ENCODE measurements at regions not wholly inside any gene's neighbourhood (a gene's known extent, or its start where the extent isn't known, plus 50 kb on each side); places are given as distances from the start of the nearest gene placed in this dataset.
"Not testable (repeated sequence)": the region's sequence is repeated elsewhere in the genome, so short reads cannot be mapped to it uniquely, and the experiment has no call there.

DNA sequence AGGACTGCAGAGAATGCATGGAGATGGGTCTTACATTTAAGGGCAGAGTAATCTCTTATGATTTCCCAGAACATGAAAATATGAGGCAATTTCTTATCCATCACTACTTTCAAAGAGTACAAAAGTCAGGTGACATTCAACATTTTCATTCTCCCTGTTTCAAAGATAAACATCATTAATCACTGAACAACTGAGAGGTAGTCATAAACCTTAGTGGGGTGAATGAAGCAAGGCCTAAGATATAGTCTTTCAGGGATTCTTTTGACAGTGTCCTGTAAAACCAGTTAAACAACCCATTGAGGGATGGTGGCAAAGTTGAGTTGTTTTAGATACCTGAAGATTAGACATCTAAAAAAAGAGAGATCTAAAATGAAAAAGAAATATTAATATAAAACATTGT, 271.6 kb upstream of the CBLB start:
- H3K4me3 ChIP-seq = no peak overlapping the region
- no peaks in the 10 kb centered on the region for H3K27me3 ChIP-seq (ENCODE audit: low read depth)
- no peaks in the 10 kb centered on the region for H3K9me3 ChIP-seq
- no peak for DNase-seq
- no peak overlapping the region for H3K27ac ChIP-seq
- no peaks in the 10 kb centered on the region for H3K36me3 ChIP-seq
- no peaks in the 10 kb centered on the region for H3K4me1 ChIP-seq
- TF ChIP-seq, protein P1, sequence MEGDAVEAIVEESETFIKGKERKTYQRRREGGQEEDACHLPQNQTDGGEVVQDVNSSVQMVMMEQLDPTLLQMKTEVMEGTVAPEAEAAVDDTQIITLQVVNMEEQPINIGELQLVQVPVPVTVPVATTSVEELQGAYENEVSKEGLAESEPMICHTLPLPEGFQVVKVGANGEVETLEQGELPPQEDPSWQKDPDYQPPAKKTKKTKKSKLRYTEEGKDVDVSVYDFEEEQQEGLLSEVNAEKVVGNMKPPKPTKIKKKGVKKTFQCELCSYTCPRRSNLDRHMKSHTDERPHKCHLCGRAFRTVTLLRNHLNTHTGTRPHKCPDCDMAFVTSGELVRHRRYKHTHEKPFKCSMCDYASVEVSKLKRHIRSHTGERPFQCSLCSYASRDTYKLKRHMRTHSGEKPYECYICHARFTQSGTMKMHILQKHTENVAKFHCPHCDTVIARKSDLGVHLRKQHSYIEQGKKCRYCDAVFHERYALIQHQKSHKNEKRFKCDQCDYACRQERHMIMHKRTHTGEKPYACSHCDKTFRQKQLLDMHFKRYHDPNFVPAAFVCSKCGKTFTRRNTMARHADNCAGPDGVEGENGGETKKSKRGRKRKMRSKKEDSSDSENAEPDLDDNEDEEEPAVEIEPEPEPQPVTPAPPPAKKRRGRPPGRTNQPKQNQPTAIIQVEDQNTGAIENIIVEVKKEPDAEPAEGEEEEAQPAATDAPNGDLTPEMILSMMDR (IDR thresholded peaks at IDR 0.05) = no peak
- intact Hi-C loops (cut with DNase I) = no loop called here
- ATAC-seq = no peak

DNA sequence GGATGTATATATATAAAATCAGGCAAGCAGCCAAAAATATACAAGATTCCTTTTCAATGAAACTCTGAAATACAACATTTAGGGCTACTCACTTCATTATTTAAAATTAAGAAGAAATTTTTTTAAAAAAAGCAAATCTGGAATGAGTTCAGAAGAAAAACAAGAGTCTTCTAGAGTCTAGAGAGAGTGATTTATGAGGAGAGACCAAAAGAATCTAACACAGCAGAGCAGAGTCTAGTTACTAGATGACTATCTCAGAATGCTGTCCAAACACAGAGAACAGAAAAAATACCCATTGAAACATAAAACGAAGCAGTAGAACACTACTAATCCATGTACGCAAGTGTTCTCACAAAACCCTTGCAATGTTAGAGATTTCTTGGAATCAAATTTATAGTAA, 275.2 kb upstream of the CBLB start:
- Histone ChIP-seq H3K27me3 (ENCODE audit: low read depth) (no peaks in the 10 kb centered on the region), H3K4me1 (no peaks in the 10 kb centered on the region), H3K36me3 (no peaks in the 10 kb centered on the region), H3K27ac (no peak overlapping the region), H3K9me3 (no peaks in the 10 kb centered on the region), H3K4me3 (no peak overlapping the region)
- TF ChIP-seq, protein P1 (IDR thresholded peaks at IDR 0.05) = no peak
- ATAC-seq (no peak), DNase-seq (no peak)
- intact Hi-C loops (cut with DNase I) = no loop called here

DNA sequence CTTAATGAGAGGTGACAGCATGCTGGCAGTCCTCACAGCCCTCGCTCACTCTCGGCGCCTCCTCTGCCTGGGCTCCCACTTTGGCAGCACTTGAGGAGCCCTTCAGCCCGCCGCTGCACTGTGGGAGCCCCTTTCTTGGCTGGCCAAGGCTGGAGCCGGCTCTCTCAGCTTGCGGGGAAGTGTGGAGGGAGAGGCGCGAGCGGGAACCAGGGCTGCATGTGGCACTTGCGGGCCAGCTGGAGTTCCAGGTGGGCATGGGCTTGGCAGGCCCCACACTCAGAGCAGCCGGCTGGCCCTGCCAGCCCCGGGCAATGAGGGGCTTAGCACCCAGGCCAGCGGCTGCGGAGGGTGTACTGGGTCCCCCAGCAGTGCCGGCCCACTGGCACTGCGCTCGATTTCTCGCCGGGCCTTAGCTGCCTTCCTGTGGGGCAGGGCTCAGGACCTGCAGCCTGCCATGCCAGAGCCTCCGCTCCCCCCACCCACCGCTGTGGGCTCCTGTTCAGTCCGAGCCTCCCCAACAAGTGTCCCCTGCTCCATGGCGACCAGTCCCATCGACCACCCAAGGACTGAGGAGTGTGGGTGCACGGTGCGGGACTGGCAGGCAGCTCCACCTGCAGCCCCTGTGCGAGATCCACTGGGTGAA, 279.7 kb upstream of the CBLB start:
- DNase-seq = peak; percentile 32
- H3K27ac ChIP-seq; ATAC-seq; H3K4me3 ChIP-seq; H3K36me3 ChIP-seq; H3K27me3 ChIP-seq (ENCODE audit: low read depth); H3K9me3 ChIP-seq; intact Hi-C loops (cut with DNase I); H3K4me1 ChIP-seq: not testable (repeated sequence)

DNA sequence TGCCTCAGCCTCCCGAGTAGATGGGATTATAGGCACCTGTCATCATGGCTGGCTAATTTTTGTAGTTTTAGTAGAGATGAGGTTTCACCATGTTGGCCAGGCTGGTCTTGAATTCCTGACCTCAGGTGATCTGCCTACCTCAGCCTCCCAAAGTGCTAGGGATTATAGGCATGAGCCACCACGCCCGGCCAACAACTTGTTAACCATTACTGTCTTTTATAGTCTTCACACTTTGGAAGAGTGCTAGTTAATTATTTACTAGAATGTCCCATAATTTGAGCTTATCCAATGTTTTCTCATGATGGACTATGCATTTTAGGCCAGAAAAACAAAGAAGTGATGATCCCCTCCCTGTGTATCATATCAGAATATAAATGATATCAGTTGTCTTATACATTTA, 288.6 kb upstream of the CBLB start:
- H3K36me3 ChIP-seq = no peaks in the 10 kb centered on the region
- no peak for ATAC-seq
- H3K27ac ChIP-seq = no peak overlapping the region
- no peak for DNase-seq
- TF ChIP-seq, protein P1 (IDR thresholded peaks at IDR 0.05) = no peak
- intact Hi-C loops (cut with DNase I) = no loop called here
- H3K9me3 ChIP-seq = no peaks in the 10 kb centered on the region
- no peaks in the 10 kb centered on the region for H3K4me1 ChIP-seq
- H3K4me3 ChIP-seq = no peak overlapping the region
- no peaks in the 10 kb centered on the region for H3K27me3 ChIP-seq (ENCODE audit: low read depth)

DNA sequence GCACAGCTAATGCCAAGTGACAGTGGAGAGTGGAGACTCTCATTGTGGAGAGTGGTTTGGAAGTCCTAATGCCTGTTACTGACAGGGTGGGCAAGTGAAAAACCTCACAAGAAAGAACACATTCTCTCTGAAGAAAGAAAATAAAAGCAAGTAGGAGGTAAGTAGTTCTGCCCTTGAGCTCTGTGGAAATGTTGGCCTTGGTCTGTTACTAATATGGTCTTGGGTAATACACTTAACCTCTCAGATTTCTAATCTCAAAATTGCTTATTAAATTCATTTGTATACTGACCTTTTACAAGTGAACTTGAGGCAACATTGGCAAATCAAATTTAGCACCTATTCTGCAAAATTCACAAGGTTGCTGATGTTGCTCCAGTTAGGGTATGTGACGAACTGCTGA, 291.6 kb upstream of the CBLB start:
- H3K4me3 ChIP-seq = no peak overlapping the region
- no peaks in the 10 kb centered on the region for H3K4me1 ChIP-seq
- no peaks in the 10 kb centered on the region for H3K9me3 ChIP-seq
- no peak overlapping the region for H3K27ac ChIP-seq
- TF ChIP-seq, protein P1 (IDR thresholded peaks at IDR 0.05) = no peak
- no peak for ATAC-seq
- intact Hi-C loops (cut with DNase I) = no loop called here
- no peaks in the 10 kb centered on the region for H3K36me3 ChIP-seq
- no peaks in the 10 kb centered on the region for H3K27me3 ChIP-seq (ENCODE audit: low read depth)
- DNase-seq = no peak

DNA sequence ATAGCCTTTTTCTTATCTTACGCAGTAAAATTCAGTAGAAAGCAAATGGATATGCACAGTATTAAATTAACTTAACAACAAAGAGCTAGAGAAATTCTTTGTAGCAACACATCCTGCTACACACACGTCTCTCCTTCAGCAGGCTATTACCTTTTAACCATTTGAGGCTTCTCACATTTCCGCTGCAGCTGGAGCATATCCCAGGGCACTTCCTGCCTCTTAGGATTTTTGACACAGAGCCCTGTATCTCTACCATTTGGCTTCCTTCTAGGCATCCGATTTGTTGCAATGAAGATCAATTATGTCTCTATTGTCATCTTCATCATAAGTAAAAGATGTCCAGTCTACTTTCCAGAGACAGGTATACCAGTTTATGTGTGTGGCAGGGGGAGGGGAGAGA, 292.4 kb upstream of the CBLB start:
- no peak overlapping the region for H3K27ac ChIP-seq
- TF ChIP-seq, protein P1 (IDR thresholded peaks at IDR 0.05) = no peak
- H3K36me3 ChIP-seq = no peaks in the 10 kb centered on the region
- intact Hi-C loops (cut with DNase I) = no loop called here
- H3K4me1 ChIP-seq = no peaks in the 10 kb centered on the region
- no peak for DNase-seq
- H3K27me3 ChIP-seq (ENCODE audit: low read depth) = no peaks in the 10 kb centered on the region
- no peak overlapping the region for H3K4me3 ChIP-seq
- H3K9me3 ChIP-seq = no peaks in the 10 kb centered on the region
- ATAC-seq = no peak

Data from lower lobe of right lung (tissue), 2 donors.